Neural progenitor cell (in vitro differentiated cells): ENCODE measurements at regions not wholly inside any gene's neighbourhood (a gene's known extent, or its start where the extent isn't known, plus 50 kb on each side); places are given as distances from the start of the nearest gene placed in this dataset.

Experiments used
- DNase-seq: peaks from one replicate; pipeline ENCODE4 v3.0.0-alpha.2; 2016; ENCODE audit warnings: low spot score
- H2AFZ ChIP-seq: fragments of 200-600 bp; sonication (generic); replicated peaks from 2 replicates; pipeline ENCODE4 v1.6.1; 2016; ENCODE audit warnings: antibody characterized with exemption
- H3F3A ChIP-seq: fragments of 200-600 bp; sonication (generic); 2 replicates; pipeline ENCODE4 v1.6.1; 2016; ENCODE audit warnings: antibody characterized with exemption, low read depth
- H3K27ac ChIP-seq: fragments of 200-600 bp; sonication (generic); 2 replicates; pipeline ENCODE4 v1.5.1; 2016; ENCODE audit warnings: mild to moderate bottlenecking
- H3K27me3 ChIP-seq: fragments of 200-600 bp; sonication (generic); 2 replicates; pipeline ENCODE4 v1.6.1; 2016; ENCODE audit warnings: mild to moderate bottlenecking, moderate library complexity
- H3K36me3 ChIP-seq: fragments of 200-600 bp; sonication (generic); 2 replicates; pipeline ENCODE4 v1.5.1; 2016
- H3K4me1 ChIP-seq: fragments of 200-600 bp; sonication (generic); 2 replicates; pipeline ENCODE4 v1.6.1; 2016; ENCODE audit warnings: mixed run types
- H3K4me2 ChIP-seq: fragments of 200-600 bp; sonication (generic); 2 replicates; pipeline ENCODE4 v1.6.1; 2016
- H3K4me3 ChIP-seq: fragments of 200-600 bp; sonication (generic); 2 replicates; pipeline ENCODE4 v1.5.1; 2016
- H3K79me2 ChIP-seq: fragments of 200-600 bp; sonication (generic); 2 replicates; pipeline ENCODE4 v1.6.1; 2016; ENCODE audit warnings: low read depth
- H3K9ac ChIP-seq: fragments of 200-600 bp; sonication (generic); 2 replicates; pipeline ENCODE4 v1.6.1; 2016
- H3K9me3 ChIP-seq: fragments of 200-600 bp; sonication (generic); 2 replicates; pipeline ENCODE4 v1.5.1; 2016; ENCODE audit warnings: low read depth
- H4K20me1 ChIP-seq: fragments of 200-600 bp; sonication (generic); 2 replicates; pipeline ENCODE4 v1.6.1; 2016; ENCODE audit warnings: low read depth
- H3K27ac Mint-ChIP-seq: 3 replicates; pipeline ENCODE4 v1.8.0; 2021; ENCODE audit warnings: mixed read lengths
- H3K27me3 Mint-ChIP-seq: 2 replicates; pipeline ENCODE4 v1.8.0; 2022; ENCODE audit warnings: low read depth, mild to moderate bottlenecking, inconsistent platforms, moderate library complexity, mixed read lengths; ENCODE audit not compliant: insufficient read depth
- H3K36me3 Mint-ChIP-seq: 3 replicates; pipeline ENCODE4 v1.8.0; 2021; ENCODE audit warnings: mixed read lengths
- H3K4me1 Mint-ChIP-seq: 3 replicates; pipeline ENCODE4 v1.8.0; 2021; ENCODE audit warnings: mixed read lengths
- H3K4me3 Mint-ChIP-seq: 3 replicates; pipeline ENCODE4 v1.8.0; 2021; ENCODE audit warnings: mild to moderate bottlenecking, moderate library complexity, mixed read lengths
- H3K9me3 Mint-ChIP-seq: 3 replicates; pipeline ENCODE4 v1.8.0; 2020; ENCODE audit warnings: mixed read lengths
- EZH2 ChIP-seq: fragments of 200-600 bp; sonication (generic); IDR thresholded peaks from 2 replicates; pipeline ENCODE4 v1.6.1; 2017; ENCODE audit warnings: antibody characterized with exemption, mild to moderate bottlenecking, moderate library complexity
- EZH2phosphoT487 ChIP-seq: fragments of 200-600 bp; sonication (generic); IDR thresholded peaks from 2 replicates; pipeline ENCODE4 v1.6.1; 2017; ENCODE audit warnings: antibody characterized with exemption
- TF ChIP-seq, protein P1 (sequence below): fragments of 200-600 bp; sonication (generic); IDR thresholded peaks from 2 replicates; pipeline ENCODE4 v1.5.1; 2017; ENCODE audit warnings: antibody characterized with exemption, mild to moderate bottlenecking

DNA sequence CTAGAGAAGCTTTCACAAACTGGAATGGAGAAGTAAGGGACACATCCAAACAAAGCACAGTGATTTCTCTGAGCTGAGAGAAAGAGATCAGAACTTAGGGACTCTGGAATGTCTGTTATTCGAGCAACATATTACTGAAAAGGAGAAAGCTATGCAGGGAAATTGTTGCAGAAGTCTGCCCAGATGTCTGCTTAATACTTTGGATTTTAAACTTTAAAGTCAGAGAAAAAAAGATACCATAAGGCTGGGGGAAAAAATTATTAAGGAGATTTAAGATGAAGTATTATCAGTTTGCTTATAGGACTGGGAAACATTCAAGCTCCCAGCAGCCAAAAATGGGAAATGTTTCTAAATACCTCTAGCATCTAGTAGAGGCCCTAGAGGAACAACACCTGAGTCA, 803.9 kb downstream of the TAF11L14 start:
- peak overlapping the region; percentile 23 for H3K27ac ChIP-seq
- peaks cover 7% of the 10 kb centered on the region for H3K4me1 ChIP-seq
- H4K20me1 ChIP-seq = no peaks in the 10 kb centered on the region
- H3K9ac ChIP-seq = no peak overlapping the region
- TF ChIP-seq EZH2 (no peak), EZH2phosphoT487 (no peak)
- TF ChIP-seq, protein P1, sequence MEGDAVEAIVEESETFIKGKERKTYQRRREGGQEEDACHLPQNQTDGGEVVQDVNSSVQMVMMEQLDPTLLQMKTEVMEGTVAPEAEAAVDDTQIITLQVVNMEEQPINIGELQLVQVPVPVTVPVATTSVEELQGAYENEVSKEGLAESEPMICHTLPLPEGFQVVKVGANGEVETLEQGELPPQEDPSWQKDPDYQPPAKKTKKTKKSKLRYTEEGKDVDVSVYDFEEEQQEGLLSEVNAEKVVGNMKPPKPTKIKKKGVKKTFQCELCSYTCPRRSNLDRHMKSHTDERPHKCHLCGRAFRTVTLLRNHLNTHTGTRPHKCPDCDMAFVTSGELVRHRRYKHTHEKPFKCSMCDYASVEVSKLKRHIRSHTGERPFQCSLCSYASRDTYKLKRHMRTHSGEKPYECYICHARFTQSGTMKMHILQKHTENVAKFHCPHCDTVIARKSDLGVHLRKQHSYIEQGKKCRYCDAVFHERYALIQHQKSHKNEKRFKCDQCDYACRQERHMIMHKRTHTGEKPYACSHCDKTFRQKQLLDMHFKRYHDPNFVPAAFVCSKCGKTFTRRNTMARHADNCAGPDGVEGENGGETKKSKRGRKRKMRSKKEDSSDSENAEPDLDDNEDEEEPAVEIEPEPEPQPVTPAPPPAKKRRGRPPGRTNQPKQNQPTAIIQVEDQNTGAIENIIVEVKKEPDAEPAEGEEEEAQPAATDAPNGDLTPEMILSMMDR = no peak
- peaks cover 3% of the 10 kb centered on the region for H3F3A ChIP-seq
- no peaks in the 10 kb centered on the region for H3K27me3 Mint-ChIP-seq
- no peaks in the 10 kb centered on the region for H3K27me3 ChIP-seq
- no peaks in the 10 kb centered on the region for H3K79me2 ChIP-seq
- peak overlapping the region; percentile 15 for H2AFZ ChIP-seq
- H3K4me2 ChIP-seq = no peak overlapping the region
- H3K27ac Mint-ChIP-seq = no peak overlapping the region
- no peaks in the 10 kb centered on the region for H3K36me3 Mint-ChIP-seq
- no peak for DNase-seq
- H3K4me3 Mint-ChIP-seq = no peak overlapping the region
- peaks cover 2% of the 10 kb centered on the region for H3K9me3 Mint-ChIP-seq
- H3K4me3 ChIP-seq = no peak overlapping the region
- H3K4me1 Mint-ChIP-seq = no peaks in the 10 kb centered on the region
- H3K36me3 ChIP-seq = peaks cover 6% of the 10 kb centered on the region
- no peaks in the 10 kb centered on the region for H3K9me3 ChIP-seq

GRCh38 chr5:18455521-18455920, 821.3 kb downstream of the TAF11L14 start:
- no peaks in the 10 kb centered on the region for H4K20me1 ChIP-seq
- no peak overlapping the region for H3K27ac ChIP-seq
- H3K4me1 ChIP-seq = no peaks in the 10 kb centered on the region
- H3K4me2 ChIP-seq = no peak overlapping the region
- H3K27me3 Mint-ChIP-seq = no peaks in the 10 kb centered on the region
- no peaks in the 10 kb centered on the region for H3K79me2 ChIP-seq
- no peak for TF ChIP-seq EZH2
- TF ChIP-seq EZH2phosphoT487 = no peak
- TF ChIP-seq, protein P1 = no peak
- no peak overlapping the region for H3K4me3 ChIP-seq
- H3K27me3 ChIP-seq = no peaks in the 10 kb centered on the region
- H3K9me3 Mint-ChIP-seq = no peaks in the 10 kb centered on the region
- no peaks in the 10 kb centered on the region for H3F3A ChIP-seq
- H3K36me3 Mint-ChIP-seq = peaks cover 1% of the 10 kb centered on the region
- H3K27ac Mint-ChIP-seq = no peak overlapping the region
- peaks cover 8% of the 10 kb centered on the region for H3K4me1 Mint-ChIP-seq
- H3K36me3 ChIP-seq = no peaks in the 10 kb centered on the region
- H2AFZ ChIP-seq = no peak overlapping the region
- H3K9me3 ChIP-seq = no peaks in the 10 kb centered on the region
- DNase-seq = no peak
- H3K4me3 Mint-ChIP-seq = no peak overlapping the region
- no peak overlapping the region for H3K9ac ChIP-seq

DNA sequence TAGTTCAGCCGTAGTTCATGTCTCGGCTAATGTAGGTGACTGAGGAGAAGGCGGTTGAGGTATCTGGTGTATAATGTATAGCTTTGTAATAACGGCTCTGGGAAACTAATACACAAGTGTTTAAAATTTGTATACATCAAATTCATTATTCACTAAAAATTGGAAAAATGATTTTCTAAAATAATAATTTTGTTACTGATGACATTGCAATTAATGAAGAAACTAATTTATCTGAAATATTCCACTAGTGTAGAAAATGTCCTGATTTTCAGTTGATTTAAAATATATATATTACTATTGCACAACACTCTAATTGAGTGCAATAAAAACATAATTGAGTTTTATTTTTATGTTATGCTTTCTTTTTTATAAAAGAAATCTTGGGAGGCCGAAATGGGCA, 823.0 kb downstream of the TAF11L14 start:
- Histone ChIP-seq H3F3A (no peaks in the 10 kb centered on the region), H3K27ac (no peak overlapping the region), H3K4me1 (no peaks in the 10 kb centered on the region), H3K79me2 (no peaks in the 10 kb centered on the region), H3K9me3 (no peaks in the 10 kb centered on the region), H3K4me3 (no peak overlapping the region), H3K4me2 (no peak overlapping the region), H3K9ac (no peak overlapping the region), H3K36me3 (no peaks in the 10 kb centered on the region), H4K20me1 (no peaks in the 10 kb centered on the region), H3K27me3 (no peaks in the 10 kb centered on the region), H2AFZ (no peak overlapping the region)
- Mint-ChIP-seq H3K27ac (no peak overlapping the region), H3K9me3 (no peaks in the 10 kb centered on the region), H3K36me3 (peaks cover 1% of the 10 kb centered on the region), H3K27me3 (no peaks in the 10 kb centered on the region), H3K4me3 (no peak overlapping the region), H3K4me1 (peaks cover 20% of the 10 kb centered on the region)
- no peak for DNase-seq
- TF ChIP-seq, protein P1 = no peak
- no peak for TF ChIP-seq EZH2
- no peak for TF ChIP-seq EZH2phosphoT487

DNA sequence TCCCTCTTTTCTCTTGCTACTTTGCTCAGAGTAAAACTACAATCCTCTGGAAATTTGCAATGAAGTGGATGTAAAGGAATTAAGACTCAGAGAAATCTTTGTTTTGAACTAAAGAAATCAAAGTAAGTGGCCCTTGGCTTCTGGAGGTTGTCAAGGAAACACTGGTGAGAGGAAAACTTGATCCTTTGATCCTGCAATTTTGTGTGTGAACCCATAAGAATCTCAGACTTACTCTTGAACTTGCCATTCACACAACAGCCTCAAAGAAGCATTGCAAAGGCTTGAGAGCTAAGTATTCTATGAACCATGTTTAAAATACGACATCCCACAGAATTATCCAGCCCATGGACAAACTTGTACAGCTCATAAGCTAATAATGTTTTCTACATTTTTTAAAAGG, 827.5 kb downstream of the TAF11L14 start:
- no peaks in the 10 kb centered on the region for H4K20me1 ChIP-seq
- H3K27me3 Mint-ChIP-seq = no peaks in the 10 kb centered on the region
- no peaks in the 10 kb centered on the region for H3K4me1 ChIP-seq
- H3K79me2 ChIP-seq = no peaks in the 10 kb centered on the region
- H3K27me3 ChIP-seq = no peaks in the 10 kb centered on the region
- H3K4me3 Mint-ChIP-seq = no peak overlapping the region
- H3K4me3 ChIP-seq = no peak overlapping the region
- no peaks in the 10 kb centered on the region for H3K36me3 ChIP-seq
- TF ChIP-seq EZH2phosphoT487 (no peak), EZH2 (no peak)
- TF ChIP-seq, protein P1 = no peak
- H3K27ac Mint-ChIP-seq = peak overlapping the region; percentile 69
- H3K4me2 ChIP-seq = no peak overlapping the region
- H3K27ac ChIP-seq = no peak overlapping the region
- H3K4me1 Mint-ChIP-seq = peaks cover 20% of the 10 kb centered on the region
- no peaks in the 10 kb centered on the region for H3K9me3 ChIP-seq
- no peak for DNase-seq
- no peak overlapping the region for H3K9ac ChIP-seq
- peaks cover 1% of the 10 kb centered on the region for H3K36me3 Mint-ChIP-seq
- H3F3A ChIP-seq = no peaks in the 10 kb centered on the region
- no peaks in the 10 kb centered on the region for H3K9me3 Mint-ChIP-seq
- no peak overlapping the region for H2AFZ ChIP-seq
